ENCODE measurements at regions not wholly inside any gene's neighbourhood (a gene's known extent, or its start where the extent isn't known, plus 50 kb on each side); places are given as distances from the start of the nearest gene placed in this dataset.

- TF ChIP-seq, protein P1, sequence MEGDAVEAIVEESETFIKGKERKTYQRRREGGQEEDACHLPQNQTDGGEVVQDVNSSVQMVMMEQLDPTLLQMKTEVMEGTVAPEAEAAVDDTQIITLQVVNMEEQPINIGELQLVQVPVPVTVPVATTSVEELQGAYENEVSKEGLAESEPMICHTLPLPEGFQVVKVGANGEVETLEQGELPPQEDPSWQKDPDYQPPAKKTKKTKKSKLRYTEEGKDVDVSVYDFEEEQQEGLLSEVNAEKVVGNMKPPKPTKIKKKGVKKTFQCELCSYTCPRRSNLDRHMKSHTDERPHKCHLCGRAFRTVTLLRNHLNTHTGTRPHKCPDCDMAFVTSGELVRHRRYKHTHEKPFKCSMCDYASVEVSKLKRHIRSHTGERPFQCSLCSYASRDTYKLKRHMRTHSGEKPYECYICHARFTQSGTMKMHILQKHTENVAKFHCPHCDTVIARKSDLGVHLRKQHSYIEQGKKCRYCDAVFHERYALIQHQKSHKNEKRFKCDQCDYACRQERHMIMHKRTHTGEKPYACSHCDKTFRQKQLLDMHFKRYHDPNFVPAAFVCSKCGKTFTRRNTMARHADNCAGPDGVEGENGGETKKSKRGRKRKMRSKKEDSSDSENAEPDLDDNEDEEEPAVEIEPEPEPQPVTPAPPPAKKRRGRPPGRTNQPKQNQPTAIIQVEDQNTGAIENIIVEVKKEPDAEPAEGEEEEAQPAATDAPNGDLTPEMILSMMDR (IDR thresholded peaks at IDR 0.05; ENCODE audit: borderline replicate concordance, insufficient read depth, low read depth, low read length): no peak
- H3K4me3 ChIP-seq (ENCODE audit: low read depth, low read length): no peak overlapping the region
Measured at GRCh38 chr10:53236941-53237340, 464.4 kb upstream of the MBL2 start.

DNA sequence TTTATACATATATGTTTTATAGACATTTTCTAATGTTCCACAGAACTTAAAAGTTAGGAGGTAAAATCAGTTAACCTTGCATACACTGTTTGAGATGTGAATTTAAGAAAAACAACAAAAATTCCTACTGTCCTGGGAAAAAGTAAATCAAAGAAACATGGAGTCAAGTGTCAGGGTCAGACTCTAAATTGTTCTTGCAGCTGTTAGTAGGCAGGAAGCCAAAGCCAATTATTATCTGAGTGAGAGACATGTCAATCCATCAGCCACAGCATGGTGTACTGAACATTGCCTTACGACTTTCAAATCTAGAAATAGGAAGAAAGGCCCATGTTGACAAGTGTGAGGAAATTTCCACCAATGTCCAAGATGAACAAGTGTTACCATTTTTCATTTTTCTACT lies 461.2 kb upstream of the MBL2 start:
- TF ChIP-seq, protein P1 (IDR thresholded peaks at IDR 0.05; ENCODE audit: borderline replicate concordance, insufficient read depth, low read depth, low read length): no peak
- no peak overlapping the region for H3K4me3 ChIP-seq (ENCODE audit: low read depth, low read length)

DNA sequence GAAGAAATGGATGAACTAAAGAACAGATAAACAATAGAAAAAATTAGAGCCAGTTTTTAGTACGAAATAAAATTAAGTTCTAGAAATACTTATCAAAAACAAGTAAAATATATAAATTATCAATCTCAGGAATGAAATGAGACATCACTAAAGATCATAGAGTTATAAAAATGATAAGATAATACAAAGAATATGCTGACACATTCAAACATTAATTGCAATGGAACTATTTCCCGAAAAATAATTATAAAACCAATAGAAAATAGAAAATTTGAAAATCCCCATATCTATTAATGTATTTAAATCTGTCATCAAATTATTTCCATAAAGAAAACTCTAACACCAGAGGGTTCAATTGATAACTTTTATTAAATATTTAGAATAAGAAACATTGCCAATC lies 458.1 kb upstream of the MBL2 start:
- TF ChIP-seq, protein P1 (IDR thresholded peaks at IDR 0.05; ENCODE audit: borderline replicate concordance, insufficient read depth, low read depth, low read length): no peak

GRCh38 chr10:53223851-53224250 lies 451.3 kb upstream of the MBL2 start:
- TF ChIP-seq, protein P1 (IDR thresholded peaks at IDR 0.05; ENCODE audit: borderline replicate concordance, insufficient read depth, low read depth, low read length): no peak
- no peak overlapping the region for H3K4me3 ChIP-seq (ENCODE audit: low read depth, low read length)

More for the DNA sequence above, 458.1 kb upstream of the MBL2 start:
- H3K4me3 ChIP-seq (ENCODE audit: low read depth, low read length): no peak overlapping the region

GRCh38 chr10:53222806-53223205 lies 450.2 kb upstream of the MBL2 start:
- TF ChIP-seq, protein P1 (IDR thresholded peaks at IDR 0.05; ENCODE audit: borderline replicate concordance, insufficient read depth, low read depth, low read length): no peak
- H3K4me3 ChIP-seq (ENCODE audit: low read depth, low read length): no peak overlapping the region

- H3K4me3 ChIP-seq (ENCODE audit: low read depth, low read length): no peak overlapping the region
- TF ChIP-seq, protein P1 (IDR thresholded peaks at IDR 0.05; ENCODE audit: borderline replicate concordance, insufficient read depth, low read depth, low read length): no peak
Measured at GRCh38 chr10:53209944-53210611, 437.5 kb upstream of the MBL2 start.

DNA sequence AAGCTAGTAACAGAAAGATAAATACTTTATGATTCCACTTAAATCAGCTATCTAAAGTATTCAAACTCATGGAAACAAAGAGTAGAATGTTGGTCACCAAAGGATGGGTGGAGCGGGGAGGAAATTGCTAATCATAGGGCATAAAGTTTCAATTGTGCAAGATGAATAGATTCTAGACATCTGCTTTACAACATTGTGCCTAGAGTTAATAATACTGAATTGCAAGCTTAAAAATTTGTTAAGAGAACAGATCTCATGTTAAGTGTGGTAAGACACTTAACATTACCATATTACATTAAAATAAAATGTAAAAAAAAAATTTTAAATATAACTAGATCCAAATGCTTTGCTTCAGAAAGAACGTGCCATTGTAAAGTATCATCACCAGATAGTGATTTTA lies 411.1 kb upstream of the MBL2 start:
- H3K4me3 ChIP-seq (ENCODE audit: low read depth, low read length): no peak overlapping the region
- TF ChIP-seq, protein P1 (IDR thresholded peaks at IDR 0.05; ENCODE audit: borderline replicate concordance, insufficient read depth, low read depth, low read length): no peak
